ENCODE measurements at regions not wholly inside any gene's neighbourhood (a gene's known extent, or its start where the extent isn't known, plus 50 kb on each side); places are given as distances from the start of the nearest gene placed in this dataset.

GRCh38 chr2:37832590-37833197, 92.4 kb upstream of the RMDN2 start:
- in situ Hi-C loops (cut with MboI; ENCODE audit: low pct_ligation_motif_present in 1 of 4, low pct_unique_long_range_greater_than_20kb in 1 of 4, low sequenced_read_pairs in 3 of 4) (loop anchor here in 3 of 4 donors (5.0 to 10.0 kb wide), 3 partner anchors 415 to 438 kb away; no protein-coding TSS in a partner anchor), intact Hi-C loops (cut with DNase I; ENCODE audit: low total_unique reads) (loop anchor here (5.0 kb wide), 2 partner anchors 165 to 420 kb away; no protein-coding TSS in a partner anchor)
- H3K27me3 ChIP-seq = no peaks in the 10 kb centered on the region
- 20 to 27% methylated on average over 2 to 3 of the region's 3 CpGs for WGBS, 2 donors (ENCODE audit: low coverage in 1 of 2)
- H3K27ac ChIP-seq = peak overlapping the region in 2 of 4 donors; percentile 8 to 52
- H3K36me3 ChIP-seq = no peaks in the 10 kb centered on the region
- no peak overlapping the region for H3K4me3 ChIP-seq
- H3K9me3 ChIP-seq = no peaks in the 10 kb centered on the region
- peaks cover 0 to 11% (median 2%) of the 10 kb centered on the region in 4 donors for H3K4me1 ChIP-seq
- TF ChIP-seq CTCF (IDR thresholded peaks at IDR 0.05) (peak; percentile 71 to 94 (median 80)), EP300 (IDR thresholded peaks at IDR 0.05; ENCODE audit: low read depth) (no peak)
- peak; percentile 92 for DNase-seq

- no peak for DNase-seq
- in situ Hi-C loops (cut with MboI; ENCODE audit: low pct_ligation_motif_present in 1 of 4, low pct_unique_long_range_greater_than_20kb in 1 of 4, low sequenced_read_pairs in 3 of 4) (loop anchor here in 3 of 4 donors (5.0 to 10.0 kb wide), 3 partner anchors 416 to 439 kb away; no protein-coding TSS in a partner anchor), intact Hi-C loops (cut with DNase I; ENCODE audit: low total_unique reads) (loop anchor here (5.0 kb wide), 2 partner anchors 166 to 421 kb away; no protein-coding TSS in a partner anchor)
- Histone ChIP-seq H3K27ac (no peak overlapping the region), H3K36me3 (no peaks in the 10 kb centered on the region), H3K9me3 (no peaks in the 10 kb centered on the region), H3K4me1 (peaks cover 0 to 7% (median 3%) of the 10 kb centered on the region in 4 donors), H3K27me3 (no peaks in the 10 kb centered on the region), H3K4me3 (no peak overlapping the region)
- TF ChIP-seq POLR2AphosphoS5 (IDR thresholded peaks at IDR 0.05) (no peak), EP300 (IDR thresholded peaks at IDR 0.05; ENCODE audit: low read depth) (no peak), CTCF (IDR thresholded peaks at IDR 0.05) (no peak), POLR2A (IDR thresholded peaks at IDR 0.05) (no peak)
- 38 to 48% methylated on average over 4 to 7 of the region's 7 CpGs for WGBS, 2 donors (ENCODE audit: low coverage in 1 of 2)
These were observed 91.7 kb upstream of the RMDN2 start for GRCh38 chr2:37833423-37833822.

DNA sequence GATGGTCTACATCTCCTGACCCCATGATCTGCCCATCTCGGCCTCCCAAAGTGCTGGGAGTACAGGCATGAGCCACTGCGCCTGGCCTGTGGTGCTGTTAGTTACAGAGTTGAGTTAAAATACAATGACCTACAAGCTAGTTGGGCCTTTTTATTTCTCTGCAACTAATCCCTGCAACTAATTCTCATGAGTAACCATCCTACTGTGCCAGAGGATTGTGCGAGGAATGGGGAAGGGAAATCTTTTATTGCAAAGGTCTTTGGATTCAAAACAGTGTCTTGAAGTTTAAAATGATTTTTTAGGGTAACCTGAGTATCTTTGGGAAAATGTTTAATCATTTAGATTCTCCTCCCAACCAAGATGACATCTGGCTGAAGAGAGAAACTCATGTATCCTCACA, 88.8 kb upstream of the RMDN2 start:
- WGBS, 2 donors (ENCODE audit: low coverage in 1 of 2) = 94% methylated on average over 3 of the region's 3 CpGs; no CpG with 5 or more reads in 1 of the 2 donors
- no peak for DNase-seq
- Histone ChIP-seq H3K4me3 (no peak overlapping the region), H3K4me1 (peaks cover 0 to 5% (median 2%) of the 10 kb centered on the region in 4 donors), H3K9me3 (no peaks in the 10 kb centered on the region), H3K27ac (peak overlapping the region in 2 of 4 donors; percentile 8 to 57), H3K27me3 (no peaks in the 10 kb centered on the region), H3K36me3 (no peaks in the 10 kb centered on the region)
- TF ChIP-seq CTCF (IDR thresholded peaks at IDR 0.05) = no peak
- intact Hi-C loops (cut with DNase I; ENCODE audit: low total_unique reads) = loop anchor here (5.0 kb wide), 1 partner anchor 36 kb away; no protein-coding TSS in a partner anchor
- in situ Hi-C loops (cut with MboI; ENCODE audit: low pct_ligation_motif_present in 1 of 4, low pct_unique_long_range_greater_than_20kb in 1 of 4, low sequenced_read_pairs in 3 of 4) = loop anchor here in 1 of 4 donors (10.0 kb wide), 1 partner anchor 441 kb away; no protein-coding TSS in a partner anchor

- H3K9me3 ChIP-seq = no peaks in the 10 kb centered on the region
- WGBS, 2 donors (ENCODE audit: low coverage in 1 of 2) = 98 to 100% methylated on average over 3 to 6 of the region's 6 CpGs
- intact Hi-C loops (cut with DNase I; ENCODE audit: low total_unique reads) (loop anchor here (5.0 kb wide), 1 partner anchor 36 kb away; no protein-coding TSS in a partner anchor), in situ Hi-C loops (cut with MboI; ENCODE audit: low pct_ligation_motif_present in 1 of 4, low pct_unique_long_range_greater_than_20kb in 1 of 4, low sequenced_read_pairs in 3 of 4) (loop anchor here in 1 of 4 donors (10.0 kb wide), 1 partner anchor 442 kb away; no protein-coding TSS in a partner anchor)
- no peaks in the 10 kb centered on the region for H3K27me3 ChIP-seq
- DNase-seq = no peak
- no peak overlapping the region for H3K4me3 ChIP-seq
- TF ChIP-seq EP300 (IDR thresholded peaks at IDR 0.05; ENCODE audit: low read depth) = no peak
- H3K36me3 ChIP-seq = no peaks in the 10 kb centered on the region
- H3K4me1 ChIP-seq = peaks cover 0 to 5% (median 2%) of the 10 kb centered on the region in 4 donors
- H3K27ac ChIP-seq = peak overlapping the region; percentile 10 to 80 (median 61)
These were observed 88.4 kb upstream of the RMDN2 start for GRCh38 chr2:37836711-37837110.

All from transverse colon (tissue), 4 donors.